NOMO-1 treated with DMSO at 0.1 percent for 48 hours (cell line): ENCODE measurements at regions not wholly inside any gene's neighbourhood (a gene's known extent, or its start where the extent isn't known, plus 50 kb on each side); places are given as distances from the start of the nearest gene placed in this dataset.
"Not testable (repeated sequence)": the region's sequence is repeated elsewhere in the genome, so short reads cannot be mapped to it uniquely, and the experiment has no call there.

Experiments
- DNase-seq: peaks from one replicate; lab custom pipeline; 2025; ENCODE audit not compliant: unreplicated experiment; lab: John Stamatoyannopoulos, UW

- DNase-seq: not testable (repeated sequence)
Observed at GRCh38 chr1:221552792-221553191, 189.1 kb downstream of the DUSP10 start.

GRCh38 chr1:221555689-221556433 is 186.0 kb downstream of the DUSP10 start:
- no peak for DNase-seq

DNA sequence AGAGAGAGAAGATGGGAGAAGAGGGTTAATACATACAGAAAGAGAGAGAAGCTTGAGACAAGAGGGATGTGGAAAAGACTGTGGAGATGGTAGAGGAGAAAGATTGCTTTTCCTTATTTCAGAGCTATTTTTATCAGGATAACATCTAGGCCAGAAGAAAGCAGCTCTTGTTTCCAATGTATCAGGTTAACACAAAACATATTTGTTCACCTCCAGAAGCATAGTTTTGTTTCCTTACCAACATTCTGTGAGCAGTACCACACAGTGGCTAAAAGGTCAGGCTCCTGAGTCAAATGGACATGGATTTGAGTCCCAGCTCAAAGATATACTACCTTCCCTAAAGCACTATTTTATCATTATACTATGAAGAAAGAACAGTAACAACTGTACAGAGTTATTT is 185.5 kb downstream of the DUSP10 start:
- no peak for DNase-seq

GRCh38 chr1:221557013-221557412 is 184.9 kb downstream of the DUSP10 start:
- DNase-seq: peak; percentile 13

DNA sequence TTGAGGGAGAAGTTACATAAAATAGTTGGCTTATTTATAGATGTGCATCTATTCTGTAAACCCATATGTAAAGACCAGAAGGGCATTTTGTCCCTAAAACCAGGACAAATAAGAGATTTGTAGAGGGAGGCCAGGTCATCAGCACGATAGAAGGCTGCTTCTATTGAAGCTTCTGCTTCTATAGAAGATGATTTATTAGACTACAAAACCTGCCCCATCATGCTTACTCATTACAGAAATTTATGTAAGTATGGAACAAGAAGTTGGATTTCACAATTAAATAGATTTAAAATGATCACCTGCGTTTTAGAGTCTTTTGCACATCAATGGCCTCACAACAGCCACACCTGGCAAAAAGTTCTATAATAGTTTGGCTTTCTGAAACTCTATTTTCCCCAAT is 183.5 kb downstream of the DUSP10 start:
- peak; percentile 55 for DNase-seq

- DNase-seq: peak; percentile 24
Observed at GRCh38 chr1:221559911-221560310, 182.0 kb downstream of the DUSP10 start.

GRCh38 chr1:221562542-221563475 is 179.1 kb downstream of the DUSP10 start:
- DNase-seq: no peak

DNA sequence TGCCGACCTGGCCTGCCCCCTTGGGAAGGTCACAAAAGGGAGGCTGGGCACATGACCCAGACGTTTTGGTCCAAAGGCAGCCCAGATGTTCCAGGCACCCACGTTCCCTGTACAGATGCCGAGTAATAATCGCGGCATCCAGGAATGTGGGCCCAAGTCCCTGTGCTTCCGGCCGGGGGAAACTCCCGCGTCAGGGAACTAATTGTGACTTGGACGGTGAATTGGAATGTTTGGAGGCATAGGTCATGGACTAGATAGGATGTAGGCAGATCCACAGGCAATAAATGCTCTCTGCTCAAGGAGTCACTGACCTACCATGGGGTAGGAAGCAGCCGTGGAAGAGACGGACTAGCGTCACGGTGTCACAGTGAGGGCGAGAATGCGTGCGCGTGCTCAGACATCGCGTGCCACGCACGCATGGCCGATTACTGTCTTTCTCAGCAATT is 178.4 kb downstream of the DUSP10 start:
- no peak for DNase-seq

- no peak for DNase-seq
Observed at GRCh38 chr1:221564891-221565290, 177.0 kb downstream of the DUSP10 start.

DNA sequence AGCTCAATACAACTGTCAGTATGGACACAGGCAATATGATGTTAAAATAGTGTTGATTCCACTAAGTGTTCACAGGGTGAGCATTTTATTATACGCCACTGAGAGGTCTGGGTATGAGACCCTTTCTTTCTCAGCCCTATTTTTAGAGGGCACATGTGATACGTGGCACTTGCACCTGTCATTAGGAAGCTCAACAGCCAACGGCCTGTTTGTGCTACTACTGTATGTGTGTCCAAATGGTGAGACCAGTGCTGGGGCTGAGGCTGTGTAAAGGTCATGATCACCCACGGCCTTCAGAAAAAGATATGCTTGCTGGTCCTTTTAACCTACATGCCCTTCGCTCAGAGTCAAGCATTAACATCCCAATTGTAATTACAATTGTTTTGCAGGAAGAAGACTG is 176.2 kb downstream of the DUSP10 start:
- no peak for DNase-seq

DNA sequence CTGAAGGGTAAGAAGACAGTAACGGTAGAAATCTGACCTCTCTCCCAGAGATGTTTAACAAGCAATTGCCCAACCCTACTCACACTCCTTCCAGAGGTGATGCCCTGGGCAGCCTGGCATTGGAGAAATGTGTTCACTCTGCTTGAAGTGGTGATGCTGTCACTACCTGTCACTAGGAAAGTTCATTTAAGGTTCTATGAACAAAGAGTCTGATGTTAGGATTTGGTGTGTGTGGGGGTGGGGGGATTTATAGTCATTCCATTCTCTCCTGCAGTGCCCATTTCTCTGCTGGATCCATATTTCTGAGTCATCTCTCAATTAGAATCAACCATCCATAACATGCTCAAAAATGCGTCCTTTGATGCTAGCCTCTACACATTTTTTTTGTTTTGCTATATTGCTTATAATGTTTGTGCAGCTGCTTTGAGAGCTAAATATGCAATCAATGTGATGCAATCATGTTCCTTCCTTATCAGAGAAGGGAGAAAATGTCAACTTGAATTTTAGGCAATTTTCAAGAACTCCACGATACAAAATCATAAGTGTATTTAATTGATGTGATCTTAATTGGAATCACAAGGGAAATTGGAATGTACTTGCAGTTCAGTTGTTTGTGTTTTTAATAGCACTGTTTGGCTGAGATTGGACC is 173.9 kb downstream of the DUSP10 start:
- peak; percentile 36 for DNase-seq

DNA sequence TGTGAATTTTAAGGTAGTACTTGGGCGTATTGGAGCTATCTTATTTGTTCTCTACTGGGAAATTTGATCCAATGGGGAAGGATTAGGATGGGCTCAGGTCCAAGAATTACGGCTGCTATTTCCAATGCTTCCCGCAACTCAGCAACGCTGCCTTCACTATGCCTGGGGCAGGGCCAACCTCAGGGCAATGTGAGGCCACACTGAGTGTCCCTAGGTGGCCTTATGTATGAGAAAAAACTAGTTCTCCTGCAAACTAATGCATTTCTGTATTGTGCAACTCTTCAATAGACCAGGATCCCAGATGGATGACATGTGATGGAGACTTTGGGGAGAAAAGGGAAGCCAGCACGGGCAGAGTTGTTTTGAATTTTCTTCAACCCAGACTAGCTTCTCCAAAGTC is 168.1 kb downstream of the DUSP10 start:
- DNase-seq: no peak

GRCh38 chr1:221574529-221574928 is 167.4 kb downstream of the DUSP10 start:
- no peak for DNase-seq

DNA sequence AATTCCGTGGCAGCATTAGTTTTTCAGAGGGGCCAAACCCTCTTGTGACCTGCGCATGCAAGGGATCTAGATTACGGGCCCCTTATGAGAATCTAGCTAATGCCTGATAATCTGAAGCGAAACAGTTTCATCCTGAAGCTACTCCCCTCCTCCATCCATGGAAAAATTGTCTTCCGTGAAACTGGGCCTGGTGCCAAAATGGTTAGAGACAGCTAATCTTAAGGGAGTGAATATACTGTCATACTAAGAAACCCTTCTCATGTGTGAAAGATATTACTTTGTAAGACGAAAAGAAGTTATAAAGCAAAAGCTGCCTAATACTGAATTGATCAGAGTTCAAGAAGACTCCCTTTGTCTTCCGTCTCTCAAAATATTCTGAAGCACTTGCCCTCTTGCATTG is 166.3 kb downstream of the DUSP10 start:
- DNase-seq: no peak

GRCh38 chr1:221576268-221576667 is 165.6 kb downstream of the DUSP10 start:
- DNase-seq: no peak

- no peak for DNase-seq
Observed at GRCh38 chr1:221583465-221583864, 158.4 kb downstream of the DUSP10 start.

DNA sequence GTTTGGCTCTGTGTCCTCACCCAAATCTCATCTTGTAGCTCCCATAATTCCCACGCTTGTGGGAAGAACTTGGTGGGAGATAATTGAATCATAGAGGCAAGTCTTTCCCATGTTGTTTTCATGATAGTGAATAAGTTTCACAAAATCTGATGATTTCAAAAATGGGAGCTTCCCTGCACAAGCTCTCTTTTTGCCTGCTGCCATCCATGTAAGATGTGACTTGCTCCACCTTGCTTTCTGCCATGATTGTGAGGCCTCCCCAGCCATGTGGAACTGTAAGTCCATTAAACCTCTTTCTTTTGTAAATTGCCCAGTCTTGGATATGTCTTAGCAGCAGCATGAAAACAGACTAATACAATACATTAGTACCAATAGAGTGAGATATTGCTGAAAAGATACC is 154.9 kb downstream of the DUSP10 start:
- not testable (repeated sequence) for DNase-seq

- not testable (repeated sequence) for DNase-seq
Observed at GRCh38 chr1:221591250-221591649, 150.6 kb downstream of the DUSP10 start.

GRCh38 chr1:221594576-221594975 is 147.3 kb downstream of the DUSP10 start:
- no peak for DNase-seq

GRCh38 chr1:221598122-221598521 is 143.8 kb downstream of the DUSP10 start:
- DNase-seq: no peak

DNA sequence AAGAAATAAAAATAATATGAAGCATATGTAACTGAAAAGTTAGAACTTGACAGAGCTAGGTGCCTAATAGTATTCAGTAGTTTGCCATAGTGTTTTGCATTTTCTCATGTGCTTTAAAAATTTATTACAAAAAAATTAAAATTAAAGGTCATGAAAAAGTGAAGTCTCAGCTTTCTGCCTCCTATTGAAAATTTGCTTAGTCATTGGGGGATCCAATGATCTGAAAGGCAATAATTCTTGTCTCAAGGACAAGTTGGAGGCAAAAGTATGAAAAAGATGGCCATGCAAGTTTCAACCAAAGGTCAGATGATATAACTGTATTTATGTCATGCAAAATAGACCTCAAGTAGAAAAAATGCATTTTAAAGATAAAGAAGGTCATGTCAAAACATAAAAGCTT is 140.7 kb downstream of the DUSP10 start:
- no peak for DNase-seq

DNA sequence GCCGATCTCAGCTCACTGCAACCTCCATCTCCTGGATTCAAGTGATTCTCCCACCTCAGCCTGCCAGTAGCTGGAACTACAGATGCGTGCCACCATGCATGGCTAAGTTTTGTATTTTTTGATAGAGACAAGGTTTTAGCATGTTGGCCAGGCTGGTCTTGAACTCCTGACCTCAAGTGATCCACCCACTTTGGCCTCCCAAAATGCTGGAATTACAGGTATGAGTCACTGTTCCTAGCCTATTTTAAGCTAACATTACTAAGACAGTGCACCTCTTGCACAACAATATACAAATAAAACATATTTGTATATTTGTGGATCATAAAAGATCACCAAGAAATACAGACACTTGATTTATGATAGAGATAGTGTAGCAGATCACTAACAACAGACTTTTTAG is 139.1 kb downstream of the DUSP10 start:
- no peak for DNase-seq
